NCI-H1417 treated with DMSO at 0.1 percent for 48 hours (cell line): ENCODE measurements at regions not wholly inside any gene's neighbourhood (a gene's known extent, or its start where the extent isn't known, plus 50 kb on each side); places are given as distances from the start of the nearest gene placed in this dataset.

Source experiments
- DNase-seq: peaks from one replicate; lab custom pipeline; 2025; lab: John Stamatoyannopoulos, UW

DNA sequence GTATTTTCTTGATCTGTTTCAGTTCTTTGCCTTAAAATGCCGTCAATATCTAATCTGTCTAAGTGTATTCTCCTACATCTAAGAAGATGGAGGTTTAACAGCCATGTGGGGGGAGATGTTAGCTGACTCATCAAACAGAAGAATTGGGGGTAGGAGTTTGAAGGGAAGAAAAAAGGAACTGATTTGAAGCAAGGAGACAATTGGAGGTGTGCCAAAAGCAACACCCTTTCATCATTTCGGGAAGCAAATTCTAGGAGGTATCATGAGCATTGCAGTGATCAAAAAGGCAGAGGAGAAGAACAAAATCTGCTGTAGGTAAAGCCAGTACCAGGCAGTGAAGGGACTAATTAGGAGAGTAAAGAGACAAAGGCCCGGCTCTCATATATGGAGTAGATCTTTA lies 337.3 kb upstream of the TBC1D5 start:
- no peak for DNase-seq

DNA sequence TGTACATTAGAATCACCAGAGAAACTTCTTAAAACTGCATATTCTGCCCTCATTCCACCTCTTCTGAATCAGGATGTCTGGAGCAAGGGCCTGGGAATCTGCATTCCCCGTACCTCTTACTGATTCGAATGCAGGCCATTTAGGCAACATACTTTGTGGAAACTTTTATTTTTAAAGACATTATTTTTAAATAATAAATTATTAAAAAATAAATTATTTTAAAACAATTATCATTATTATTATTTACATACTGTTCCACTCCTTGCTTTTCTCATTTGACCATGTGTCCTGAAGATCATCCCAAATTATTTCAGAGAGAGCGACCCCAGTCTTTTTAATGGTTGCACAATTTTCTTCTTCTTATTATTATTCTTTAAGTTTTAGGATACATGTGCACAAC lies 336.6 kb upstream of the TBC1D5 start:
- DNase-seq, result no peak

DNA sequence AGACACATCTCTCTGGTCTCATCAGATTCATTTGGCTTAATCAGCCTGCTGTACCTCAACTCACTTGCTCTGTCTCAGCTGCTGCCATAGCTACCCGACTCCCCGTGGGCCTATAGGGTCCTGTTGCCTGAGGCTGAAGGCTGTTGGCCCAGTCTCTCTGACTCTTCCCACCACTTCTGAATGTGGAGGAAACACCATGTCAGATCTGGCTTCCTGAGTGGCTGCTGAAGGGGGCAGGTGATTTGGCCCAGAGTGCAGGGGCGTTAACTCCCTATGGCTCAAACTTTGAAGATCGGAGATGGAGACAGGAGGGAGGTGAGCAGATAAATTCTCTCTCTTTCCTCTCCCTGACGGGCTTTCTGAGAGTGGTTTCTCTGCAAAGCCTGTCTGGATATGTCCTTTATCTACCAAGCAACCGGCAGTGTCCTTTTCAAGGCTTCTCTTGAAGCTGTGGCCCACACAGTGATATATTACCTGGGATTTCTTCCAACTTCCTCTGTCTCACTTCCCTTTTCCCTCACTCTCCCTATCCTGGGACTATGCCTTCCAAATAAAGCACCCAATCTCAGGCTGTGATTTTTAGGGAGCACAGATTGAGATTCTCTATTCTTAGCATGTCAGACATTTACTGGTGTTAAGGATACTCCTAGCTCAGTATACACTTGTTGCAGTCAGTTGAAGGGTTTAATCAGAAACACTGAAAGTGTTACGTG lies 334.9 kb upstream of the TBC1D5 start:
- no peak for DNase-seq

DNA sequence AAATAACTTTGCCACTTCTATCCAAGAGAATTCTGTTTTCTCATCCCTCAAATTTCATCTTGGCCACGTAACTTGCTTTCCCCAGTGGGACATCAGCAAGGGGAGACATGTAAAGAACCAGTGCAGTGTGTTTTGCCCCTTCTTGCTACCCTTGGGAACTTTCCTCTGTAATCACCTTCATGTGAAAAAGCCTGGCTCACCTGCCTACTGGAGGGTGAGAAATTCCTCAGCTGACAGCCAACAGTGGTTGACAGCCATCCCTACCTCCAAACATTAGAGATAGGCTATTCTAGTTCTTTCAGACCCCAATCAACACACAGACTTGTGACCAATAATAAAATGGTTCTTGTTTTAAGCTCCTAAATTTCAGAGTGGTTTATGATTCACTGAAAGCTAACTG lies 333.9 kb upstream of the TBC1D5 start:
- no peak for DNase-seq

DNA sequence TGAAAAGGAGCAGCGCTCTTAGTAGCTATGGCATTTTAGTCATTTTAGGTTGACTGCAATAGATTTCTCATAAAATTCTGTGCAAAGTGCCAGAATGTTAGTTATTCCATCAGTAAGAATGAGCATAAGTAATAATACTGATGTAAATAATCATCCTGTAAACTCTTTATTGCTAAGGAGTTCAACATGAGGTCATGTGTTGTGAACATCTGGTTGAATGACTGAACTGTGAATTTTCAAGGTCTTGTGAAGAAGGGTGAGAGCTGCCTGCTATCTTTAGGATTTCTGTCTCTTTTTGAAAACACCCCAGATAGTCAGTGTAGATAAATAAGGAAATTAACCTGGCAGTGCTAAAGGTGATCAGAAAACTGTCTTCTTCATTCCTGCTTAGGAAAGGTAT lies 333.4 kb upstream of the TBC1D5 start:
- no peak for DNase-seq

DNA sequence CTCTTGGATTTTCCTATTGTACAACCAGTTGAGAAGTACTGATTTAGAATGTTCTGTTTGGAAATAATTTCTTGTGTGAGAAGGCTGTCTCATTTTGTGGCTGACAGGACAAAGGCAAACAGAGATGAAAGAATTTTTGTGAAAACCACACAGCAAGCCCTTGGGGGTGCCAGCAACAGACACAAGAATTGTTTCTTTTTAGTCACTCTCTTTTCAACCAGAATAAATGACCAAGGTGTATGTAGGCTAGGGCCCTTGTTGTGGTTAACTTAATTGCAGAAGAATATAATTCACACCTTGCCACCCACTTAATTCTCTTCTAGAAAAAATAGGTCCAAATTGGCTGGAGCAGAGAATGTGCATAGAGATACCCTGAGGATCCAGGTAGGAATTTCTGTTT lies 329.4 kb upstream of the TBC1D5 start:
- DNase-seq, result no peak

DNA sequence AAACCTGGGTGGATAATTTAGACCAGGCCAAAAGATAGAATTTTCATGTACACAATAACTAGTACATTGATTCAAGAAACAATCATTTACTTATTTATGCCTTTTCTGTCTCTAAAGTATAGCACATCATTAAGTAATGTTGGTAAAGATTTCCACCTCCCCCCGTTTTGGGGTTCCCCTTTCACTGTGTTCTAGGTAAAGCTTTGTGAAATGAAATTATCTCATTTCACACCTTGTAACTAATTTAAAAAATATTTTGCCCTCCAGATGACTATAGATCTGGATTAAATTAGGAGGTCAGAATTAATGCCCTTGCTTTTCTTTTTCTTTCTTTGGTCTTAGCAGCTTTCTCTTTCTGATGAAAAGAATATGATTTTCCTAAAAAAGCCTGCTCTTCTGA lies 328.5 kb upstream of the TBC1D5 start:
- DNase-seq, result no peak

DNA sequence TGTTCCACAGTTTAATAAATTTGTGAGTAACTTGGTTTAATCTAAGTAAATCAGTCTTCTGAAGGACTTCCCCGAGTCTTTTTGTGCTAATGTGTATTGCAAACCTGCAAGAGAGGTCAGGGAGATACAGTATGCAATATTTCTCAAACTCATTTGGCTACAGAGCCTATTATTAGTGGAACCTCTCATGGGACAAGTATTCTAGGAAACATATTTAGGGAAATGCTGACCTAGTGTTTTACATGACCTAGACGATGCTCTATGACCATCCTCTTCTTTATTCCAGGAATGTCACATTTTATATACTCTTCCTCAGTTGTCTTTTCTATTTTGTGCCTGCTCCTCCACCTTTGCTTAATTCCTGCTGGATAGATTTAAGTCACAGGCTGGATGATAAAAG lies 327.8 kb upstream of the TBC1D5 start:
- no peak for DNase-seq

DNA sequence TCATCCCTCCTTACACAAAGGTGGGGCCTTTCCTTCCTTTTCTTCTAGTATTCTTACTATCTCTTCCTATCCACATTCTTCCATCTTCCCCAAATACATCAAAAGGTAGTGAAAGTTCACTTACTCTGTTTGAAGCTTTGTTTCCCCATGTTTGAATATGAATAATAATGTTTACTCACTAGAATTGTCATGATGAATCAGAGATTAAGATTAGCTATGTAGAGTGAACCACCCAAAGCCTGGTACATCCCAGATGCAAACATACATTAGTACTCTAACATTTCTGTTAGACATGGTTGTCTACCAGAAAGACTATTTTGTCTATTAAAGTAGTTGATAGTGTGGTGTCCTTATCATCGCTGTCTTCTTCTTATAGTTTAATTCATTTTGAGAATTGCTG lies 327.1 kb upstream of the TBC1D5 start:
- no peak for DNase-seq

DNA sequence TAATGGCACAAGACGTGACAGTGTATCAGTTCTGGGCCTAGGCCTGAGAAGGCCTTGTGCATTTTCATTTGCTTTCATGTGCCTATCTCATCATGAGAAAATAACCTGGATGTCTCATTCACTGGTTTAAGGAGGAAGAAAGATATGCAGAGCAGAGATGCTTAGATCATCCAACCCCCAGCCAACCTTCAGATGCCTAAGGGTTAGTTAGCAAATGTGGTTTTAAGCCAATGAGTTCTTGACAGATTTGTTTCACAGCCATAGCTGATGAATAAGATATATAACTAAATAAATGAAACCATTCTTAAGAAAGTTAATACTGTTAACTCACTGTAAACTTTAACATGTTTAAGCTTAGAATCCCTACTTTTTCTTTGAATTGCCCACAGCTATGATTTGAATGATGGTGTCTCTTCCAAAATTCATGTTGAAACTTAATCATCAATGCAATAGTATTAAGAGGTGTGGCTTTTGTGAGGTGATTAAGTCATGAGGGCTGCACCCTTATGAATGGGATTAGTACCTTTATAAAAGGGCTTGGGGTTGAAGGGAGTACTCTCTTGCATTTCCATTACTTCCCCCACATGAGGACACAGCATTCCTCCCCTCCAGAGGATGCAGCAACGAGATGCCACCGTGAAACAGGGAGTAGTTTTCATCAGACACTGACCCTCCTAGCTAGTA lies 324.6 kb upstream of the TBC1D5 start:
- DNase-seq, result no peak

DNA sequence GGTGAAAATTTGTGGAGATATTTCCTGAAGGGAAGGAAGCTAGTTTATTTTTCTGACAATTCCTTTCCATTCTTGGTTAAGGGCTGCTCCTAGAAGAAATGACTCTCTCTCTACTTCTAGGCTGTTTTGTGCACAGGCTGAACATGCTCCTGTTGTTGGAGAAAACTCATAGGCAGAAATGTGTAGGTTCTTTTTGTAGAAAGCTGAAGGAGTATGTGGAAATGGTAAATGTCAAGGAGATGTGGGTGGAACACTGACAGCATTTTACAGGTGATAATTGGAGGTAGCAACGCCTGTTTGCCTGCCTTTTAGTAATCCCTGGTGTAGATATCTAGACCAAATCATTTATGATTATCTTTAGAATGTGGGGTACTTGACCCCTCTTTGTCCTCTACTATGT lies 322.2 kb upstream of the TBC1D5 start:
- DNase-seq, result no peak

DNA sequence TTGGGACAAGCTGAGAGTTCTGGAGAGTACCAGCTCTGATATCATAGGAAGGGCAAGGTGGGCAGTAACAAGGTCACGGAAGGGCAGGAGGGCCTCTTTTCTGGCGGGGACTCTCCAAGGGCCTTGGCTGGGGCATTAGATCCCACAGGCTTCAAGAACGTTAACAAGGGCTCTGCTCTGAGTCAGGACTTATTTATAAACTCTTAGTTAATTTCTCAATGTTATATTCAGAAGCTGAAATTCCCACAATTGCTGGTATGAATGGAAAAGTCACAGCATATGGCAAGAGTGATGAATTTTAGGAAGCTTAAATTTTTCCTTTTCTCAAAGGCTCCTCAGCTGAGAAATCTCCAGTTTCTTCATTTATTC lies 320.2 kb upstream of the TBC1D5 start:
- DNase-seq, result no peak

DNA sequence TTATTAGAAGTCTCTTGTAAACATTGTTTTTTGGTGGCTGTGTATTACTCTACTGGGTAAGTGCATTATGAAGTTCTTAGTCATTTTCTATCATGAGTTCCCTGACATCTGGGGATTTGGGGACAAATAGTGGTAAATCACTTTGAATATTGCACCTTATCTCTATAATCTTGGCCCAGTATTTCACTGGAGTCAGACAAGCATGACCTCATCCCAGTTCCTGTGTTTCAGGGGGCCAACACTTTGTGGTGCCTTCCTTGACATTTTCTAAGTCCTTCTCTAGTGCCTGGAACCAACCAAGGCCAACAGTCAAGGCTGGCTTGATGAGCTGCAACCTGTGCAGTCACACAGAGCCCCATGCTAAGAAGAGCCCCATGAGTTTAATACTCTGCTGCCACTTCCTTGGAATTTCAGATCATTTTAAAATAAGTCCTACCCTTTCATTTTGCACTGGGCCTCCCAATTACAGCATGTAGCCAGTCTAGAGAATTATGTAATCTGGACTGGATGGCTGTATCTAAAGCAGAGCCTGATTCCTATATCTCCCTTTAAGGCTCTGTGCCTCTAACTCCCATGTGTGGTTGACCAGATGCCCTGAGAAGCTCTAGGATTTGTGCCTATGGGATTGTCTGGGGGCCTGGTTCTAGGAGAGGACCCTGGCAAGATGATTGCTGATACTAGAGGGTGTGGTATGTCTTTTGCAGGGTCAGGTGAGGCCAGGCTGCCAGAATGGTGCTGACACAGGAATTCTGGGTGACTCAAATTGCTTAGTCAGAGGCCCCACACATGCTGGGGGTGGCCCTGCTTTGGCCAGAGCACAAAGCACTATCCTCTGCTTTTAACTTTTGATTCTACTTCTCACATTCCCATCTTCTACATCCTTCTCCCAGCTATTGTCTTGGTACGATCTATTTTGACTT lies 319.6 kb upstream of the TBC1D5 start:
- no peak for DNase-seq

DNA sequence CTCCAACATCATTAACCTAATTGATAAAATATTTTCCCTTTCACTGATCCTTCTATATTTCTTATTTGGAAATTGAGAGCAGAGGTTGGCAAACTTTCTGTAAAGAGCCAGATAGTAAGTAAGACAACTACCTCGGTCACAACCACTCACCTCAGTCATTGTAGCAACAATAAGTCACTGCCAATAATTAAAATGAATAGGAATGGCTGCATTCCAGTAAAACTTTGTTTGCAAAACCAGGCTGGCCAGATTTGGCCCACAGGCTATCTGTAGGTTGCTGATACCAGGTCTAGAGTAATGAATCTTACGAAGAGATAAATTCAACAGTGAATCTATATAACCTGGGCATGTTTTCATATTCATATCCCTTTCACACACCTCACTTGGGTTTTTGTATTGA lies 316.2 kb upstream of the TBC1D5 start:
- DNase-seq, result no peak

DNA sequence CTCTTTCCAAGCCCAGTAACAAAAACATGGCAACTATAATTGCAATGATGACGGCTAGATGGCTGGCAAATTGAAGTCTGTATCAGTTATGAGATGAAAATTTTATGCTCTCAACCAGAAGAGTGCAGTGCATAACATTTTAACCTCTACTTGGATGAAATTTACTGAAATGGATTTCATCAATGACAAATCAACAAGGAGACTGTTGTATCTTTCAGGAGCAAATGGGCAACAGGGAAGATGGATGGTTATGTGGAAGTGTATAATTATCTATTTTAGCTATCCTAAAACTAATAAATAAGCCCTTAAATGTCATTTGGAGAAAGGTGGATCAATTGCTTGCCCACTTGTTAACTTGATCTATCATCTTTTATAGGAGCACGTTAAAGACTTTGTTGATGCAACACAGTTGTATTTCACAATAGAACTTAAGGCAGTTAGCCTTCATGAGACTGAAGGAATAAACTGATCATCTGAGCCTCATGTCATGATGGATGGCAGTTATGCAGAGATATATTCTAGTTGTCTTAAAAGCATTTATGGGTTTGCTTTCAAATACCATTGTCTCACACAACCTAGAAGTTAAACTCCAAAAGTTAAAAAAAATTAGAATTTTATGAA lies 315.1 kb upstream of the TBC1D5 start:
- DNase-seq, result no peak

DNA sequence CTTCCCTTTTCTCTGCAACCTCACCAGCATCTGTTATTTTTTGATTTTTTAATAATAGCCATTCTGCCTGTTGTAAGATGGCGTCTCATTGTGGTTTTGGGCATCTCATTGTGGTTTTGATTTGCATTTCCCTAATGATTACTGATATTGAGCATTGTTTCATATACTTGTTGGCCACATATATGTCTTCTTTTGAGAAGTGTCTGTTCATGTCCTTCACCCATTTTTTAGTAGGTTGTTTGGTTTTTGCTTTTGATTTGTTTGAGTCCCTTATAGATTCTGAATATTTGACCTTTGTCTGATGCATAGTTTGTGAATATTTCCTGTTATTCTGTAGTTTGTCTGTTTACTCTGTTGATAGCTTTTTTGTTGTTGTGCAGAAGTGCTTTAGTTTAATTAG lies 312.2 kb upstream of the TBC1D5 start:
- DNase-seq, result no peak

DNA sequence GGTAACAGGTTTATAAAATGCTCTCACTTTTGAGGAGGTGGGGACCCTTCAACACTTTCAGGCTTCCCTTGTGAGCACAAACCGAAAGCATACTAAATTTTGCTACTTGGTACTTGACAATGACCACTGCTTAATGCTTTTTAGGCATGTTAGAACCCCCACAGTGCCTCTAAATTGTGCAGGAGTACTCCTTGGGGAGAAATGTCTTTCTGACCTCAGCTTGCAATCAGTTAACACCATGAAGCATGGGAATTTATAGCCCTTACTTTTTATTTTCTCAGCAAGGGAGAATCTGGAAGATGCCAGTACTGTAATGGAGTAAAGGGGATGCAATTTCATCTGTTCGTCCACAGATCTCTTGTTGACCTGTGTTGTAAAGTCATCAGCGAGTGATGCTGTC lies 308.9 kb upstream of the TBC1D5 start:
- no peak for DNase-seq

DNA sequence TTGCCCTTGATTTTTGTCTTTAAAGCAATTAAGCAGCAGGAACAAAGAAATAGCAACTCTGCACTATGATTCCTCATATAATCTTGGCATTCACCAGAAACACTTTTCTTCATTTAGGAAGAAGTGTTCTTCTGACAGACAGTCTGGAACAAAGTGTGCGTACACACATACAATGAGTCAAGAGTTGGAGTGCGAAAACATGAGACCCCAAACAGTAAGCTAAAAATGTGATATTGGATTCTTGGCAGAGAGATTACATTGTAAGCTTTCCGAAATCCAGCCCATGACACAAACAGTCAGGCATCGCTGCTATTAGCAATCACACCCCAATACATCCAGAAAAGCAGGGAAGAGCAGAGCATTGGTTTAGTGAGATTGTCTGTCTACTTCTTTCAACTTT lies 306.7 kb upstream of the TBC1D5 start:
- DNase-seq, result no peak

DNA sequence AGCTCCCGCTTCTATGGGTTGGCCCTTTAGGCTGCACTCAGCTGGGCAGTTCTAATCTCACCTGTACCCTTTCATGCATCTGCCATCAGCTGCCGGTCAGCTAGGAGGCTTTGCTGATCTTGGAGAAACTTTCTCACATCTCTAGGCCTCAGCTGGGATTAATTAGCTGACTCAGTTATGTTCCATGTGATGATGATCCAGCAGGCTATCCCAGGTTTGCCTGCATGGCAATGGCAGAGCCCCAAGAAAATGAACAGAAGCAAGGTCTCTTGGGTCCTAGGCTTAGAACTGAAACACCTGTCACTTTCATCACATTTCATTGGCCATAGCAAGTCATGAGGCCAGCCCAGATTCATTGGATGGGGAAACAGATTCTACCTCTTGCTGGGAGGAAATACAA lies 304.6 kb upstream of the TBC1D5 start:
- DNase-seq, result no peak

DNA sequence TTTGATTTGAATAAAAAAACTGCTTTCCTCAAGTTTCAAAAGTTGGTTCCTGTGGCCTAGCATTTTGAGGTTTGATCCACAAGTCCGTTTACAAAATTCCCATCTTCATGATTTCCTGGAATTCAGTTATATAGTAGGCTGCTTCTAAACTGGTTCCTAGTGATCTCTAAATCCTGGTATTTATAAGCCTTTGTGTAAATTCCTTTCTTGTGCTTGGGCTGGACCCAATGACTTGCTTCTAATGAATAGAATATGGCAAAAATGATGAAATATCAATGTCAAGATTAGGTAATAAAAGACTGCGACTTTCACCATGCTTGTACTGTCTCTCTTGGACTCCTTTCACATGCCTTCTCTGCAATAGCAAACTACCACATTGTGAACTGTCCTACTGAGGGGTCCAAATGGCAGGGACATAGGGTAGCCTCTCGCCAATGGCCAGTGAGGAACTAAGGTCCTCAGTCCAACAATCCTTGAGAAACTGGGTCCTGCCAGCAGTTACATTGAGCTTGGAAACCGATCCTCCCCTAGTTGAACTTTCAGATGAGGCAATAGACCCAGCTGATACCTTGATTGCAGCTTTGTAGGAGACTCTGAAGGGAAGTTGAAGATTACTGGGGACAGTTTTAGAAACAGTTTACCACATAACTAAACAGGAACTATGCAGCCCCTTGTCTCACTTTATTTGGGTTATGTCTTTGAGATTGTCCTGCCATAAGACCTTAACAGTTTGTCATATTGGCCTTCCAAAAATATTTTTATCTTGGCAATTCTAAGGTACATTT lies 303.9 kb upstream of the TBC1D5 start:
- DNase-seq, result no peak

DNA sequence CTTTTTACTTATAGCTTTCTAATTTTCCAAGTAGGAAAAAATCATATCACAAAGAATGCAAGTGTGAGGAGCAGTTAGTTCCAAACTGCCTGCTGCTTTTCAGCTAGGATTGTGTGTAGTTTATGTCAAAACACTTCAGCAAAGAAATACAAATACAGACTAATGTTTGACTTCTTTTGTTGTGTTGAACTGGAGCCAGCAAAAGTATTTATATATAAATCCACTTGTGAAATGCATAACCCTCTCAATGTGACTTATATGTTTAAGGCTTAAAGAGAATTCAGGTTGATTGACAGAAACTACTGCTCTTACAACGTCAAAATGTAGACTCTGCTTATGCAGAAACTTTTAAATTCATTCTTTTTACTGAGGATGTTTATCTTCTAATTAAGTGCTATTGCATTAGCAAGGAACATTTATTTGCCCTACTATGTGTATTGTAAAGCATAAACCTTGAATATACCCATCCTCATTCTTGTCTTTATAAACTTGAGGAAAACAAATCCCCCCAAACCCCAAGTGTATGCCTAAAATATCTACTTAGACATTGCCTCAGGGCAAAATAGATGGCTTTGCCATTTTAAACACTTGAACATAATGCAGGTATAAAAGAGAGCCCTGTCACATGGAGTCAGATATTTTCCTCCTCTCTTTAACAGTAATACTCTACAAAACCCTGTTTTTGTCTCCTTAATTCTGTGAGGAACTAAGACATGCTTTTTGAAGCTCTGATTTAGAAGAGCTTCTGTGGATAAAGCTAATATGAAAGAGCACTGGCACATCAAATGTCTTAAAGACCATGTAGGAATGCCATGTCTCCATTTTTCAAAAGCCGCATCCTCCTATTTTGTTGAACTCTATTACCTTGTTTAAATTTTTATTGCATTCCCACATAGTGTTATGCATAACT lies 302.8 kb upstream of the TBC1D5 start:
- DNase-seq, result no peak
